ENCODE measurements at regions not wholly inside any gene's neighbourhood (a gene's known extent, or its start where the extent isn't known, plus 50 kb on each side); places are given as distances from the start of the nearest gene placed in this dataset.
"Not testable (repeated sequence)": the region's sequence is repeated elsewhere in the genome, so short reads cannot be mapped to it uniquely, and the experiment has no call there.

DNA sequence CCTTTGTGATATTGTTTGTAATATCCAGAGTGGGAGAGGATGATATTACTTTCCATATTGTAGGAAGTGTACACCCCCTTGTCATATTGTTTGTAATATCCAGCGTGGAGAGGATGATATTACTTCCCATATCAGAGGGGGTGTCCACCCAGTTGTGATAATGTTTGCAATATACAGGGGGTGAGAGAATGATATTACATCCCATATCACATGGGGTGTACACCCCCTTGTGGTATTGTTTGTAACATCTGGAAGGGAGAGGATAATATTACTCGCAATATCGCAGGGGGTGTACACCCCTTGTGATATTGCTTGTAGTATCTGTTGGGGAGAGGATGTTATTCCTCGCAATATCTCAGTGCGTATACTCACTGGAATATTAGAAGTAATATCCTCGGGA lies 61.5 kb downstream of the PRSS23 start:
- no peak for DNase-seq

DNA sequence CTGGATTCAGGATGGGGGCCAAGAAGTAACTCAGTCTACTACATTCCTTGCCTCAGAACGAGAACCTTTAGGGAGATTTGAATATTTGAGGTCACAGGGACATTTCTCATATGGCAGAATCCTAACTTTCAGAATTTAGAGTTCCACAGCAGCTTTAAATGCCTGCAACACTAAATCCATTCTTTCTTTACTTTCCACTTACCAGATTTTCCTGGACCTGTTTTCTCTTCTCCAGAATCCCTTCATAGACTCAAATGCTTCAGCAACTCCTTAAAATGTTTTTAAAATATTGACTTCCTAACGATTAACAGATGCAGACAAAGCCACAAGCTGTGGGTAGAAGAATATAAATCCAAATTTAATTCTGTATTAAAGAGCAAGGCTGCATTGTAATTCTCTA lies 63.1 kb downstream of the PRSS23 start:
- no peak for DNase-seq

DNA sequence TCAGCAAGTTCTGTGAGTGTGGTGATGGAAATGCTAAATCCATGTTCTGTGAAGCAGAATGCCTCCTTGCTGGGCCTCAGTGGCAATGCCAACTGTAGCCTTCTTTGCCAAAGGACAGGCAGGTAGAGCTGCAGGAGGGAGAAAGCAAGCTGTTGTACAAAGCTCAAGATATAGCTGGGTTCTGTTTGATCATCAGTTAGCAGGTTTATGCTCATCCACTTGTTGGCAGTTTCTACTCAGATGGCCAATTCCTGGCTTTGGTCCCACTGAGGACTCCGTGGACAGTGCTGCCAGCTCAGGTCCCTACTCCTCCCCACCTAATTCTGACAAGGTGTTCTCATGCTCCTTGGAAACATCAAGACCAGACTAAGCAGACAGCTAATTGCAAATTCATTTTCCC lies 65.1 kb downstream of the PRSS23 start:
- no peak for DNase-seq

DNA sequence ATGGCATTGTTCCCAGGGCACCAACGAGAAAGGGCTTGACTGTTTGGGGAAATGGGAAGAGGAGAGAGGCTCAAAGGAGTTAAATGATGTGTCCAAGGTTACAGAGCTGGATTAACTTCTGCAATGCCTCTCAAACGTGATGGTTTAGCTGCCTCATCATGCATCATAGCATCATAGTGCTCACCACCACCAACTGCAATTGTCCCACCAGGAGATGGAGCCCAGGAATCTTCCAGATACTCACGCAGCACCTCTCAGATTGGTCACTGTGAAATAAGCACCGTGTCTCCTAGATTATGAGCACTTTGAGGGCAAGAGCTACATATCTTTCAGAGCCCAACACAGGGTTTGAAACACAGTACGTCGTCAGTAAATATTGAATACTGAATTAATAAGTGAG lies 69.2 kb downstream of the PRSS23 start:
- DNase-seq: no peak

DNA sequence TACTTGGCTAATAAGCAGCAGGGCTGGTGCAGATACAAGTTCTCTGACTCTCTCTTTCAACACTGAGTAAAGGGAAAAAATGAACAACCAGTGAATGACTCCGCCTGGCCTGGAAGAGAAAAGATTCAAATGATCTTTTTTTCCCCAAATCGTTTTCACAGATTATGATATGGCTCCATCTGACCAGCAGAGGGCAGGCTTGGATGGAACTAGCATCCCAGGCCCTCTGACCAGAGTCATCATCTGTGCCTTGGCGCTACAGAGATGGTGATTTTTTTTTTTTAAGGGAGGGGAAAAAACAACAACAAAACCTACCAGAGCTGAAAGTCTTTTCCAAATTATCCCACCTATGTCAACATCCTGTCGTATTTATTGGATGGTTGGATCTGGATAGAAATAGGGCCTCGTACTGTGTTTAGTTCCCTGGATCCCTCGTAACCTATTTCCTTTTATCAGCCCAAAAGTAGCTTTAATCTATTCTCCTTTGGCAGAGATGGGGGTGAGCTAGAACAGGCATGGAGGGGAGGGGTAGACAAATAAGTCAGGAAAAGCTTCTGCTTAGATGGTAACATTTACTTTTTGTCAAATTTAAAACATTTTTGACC lies 69.7 kb downstream of the PRSS23 start:
- DNase-seq: peak; percentile 87

DNA sequence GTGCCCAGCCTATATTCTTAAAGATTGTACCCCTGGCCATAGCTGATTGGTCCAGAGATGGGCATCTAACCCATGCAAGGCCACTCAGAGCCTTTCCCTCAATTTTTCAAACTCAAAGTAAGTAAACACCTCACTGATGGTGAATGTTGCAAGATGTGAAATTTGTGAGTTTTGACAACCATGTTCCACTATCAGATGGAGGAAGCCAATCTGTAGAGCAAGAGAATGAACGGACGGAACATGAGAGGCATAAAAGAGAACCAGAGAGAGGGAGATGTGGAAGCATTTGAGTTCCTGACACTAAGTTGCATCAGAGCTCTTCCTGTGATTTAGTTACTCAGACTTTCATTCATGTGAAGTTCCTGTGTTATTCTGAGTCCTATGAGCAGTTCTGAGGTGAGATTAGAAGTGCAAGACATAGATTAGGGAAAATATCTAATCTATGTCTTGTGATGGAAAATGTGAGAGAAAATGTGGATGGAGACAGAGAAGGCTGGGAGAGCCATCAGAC lies 73.3 kb downstream of the PRSS23 start:
- no peak for DNase-seq

DNA sequence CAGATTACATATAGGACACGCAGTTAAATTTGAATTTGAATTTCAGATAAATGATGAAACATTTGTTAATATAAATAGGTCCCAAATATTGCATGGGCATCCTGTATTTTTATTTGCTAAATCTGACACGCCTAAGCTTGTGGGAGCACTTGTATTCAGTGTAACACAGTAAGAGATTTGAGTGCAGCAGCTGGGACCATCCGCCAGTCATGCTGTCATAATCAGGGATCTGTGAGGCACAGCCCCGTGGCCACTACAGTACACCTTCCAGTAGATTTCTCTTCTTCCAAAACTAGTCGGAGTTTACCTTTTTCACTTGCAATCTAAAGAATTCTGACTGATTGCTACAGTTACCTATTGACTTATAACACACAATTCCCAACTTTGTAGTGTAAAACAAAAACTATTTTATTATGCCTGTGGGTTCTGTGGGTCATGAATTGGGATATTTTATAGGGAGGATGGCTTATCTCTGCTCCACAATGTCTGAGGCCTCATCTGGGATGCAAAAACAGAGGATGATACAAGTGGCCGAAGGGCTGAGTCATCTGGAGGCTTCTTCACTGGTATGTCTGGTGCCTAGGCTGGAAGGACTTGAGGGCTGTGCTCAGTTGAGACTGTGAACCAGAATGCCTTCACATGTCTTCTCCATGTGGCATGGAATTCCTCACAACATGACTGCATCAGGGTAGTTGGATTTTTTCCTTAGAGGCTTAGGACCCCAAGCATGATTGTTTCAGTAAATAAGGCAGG lies 74.1 kb downstream of the PRSS23 start:
- DNase-seq: peak; percentile 81

DNA sequence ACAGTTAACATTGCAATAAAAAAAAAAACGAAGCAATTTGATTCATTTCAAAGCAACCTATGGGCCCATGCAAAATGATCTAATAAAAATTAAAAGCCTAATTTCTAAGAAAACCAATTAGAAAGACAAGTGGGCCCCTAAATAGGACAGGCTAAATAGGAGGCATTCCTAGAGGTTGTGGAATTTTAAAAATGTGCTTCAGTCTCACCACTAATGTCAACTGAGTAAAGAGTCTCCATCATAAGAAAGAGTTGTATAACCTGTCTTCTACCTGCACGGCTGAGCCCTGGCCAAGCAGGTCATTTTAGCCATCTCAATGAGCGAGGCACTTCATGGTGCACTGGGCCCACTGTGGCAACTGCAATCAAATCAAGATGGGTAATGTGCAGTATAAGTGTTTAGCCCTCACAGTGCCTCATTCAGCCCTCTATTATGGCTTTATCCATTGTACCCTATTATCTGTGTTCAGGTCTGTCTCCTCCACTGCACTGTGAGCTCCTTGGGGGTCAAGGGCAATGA lies 76.4 kb downstream of the PRSS23 start:
- no peak for DNase-seq

DNA sequence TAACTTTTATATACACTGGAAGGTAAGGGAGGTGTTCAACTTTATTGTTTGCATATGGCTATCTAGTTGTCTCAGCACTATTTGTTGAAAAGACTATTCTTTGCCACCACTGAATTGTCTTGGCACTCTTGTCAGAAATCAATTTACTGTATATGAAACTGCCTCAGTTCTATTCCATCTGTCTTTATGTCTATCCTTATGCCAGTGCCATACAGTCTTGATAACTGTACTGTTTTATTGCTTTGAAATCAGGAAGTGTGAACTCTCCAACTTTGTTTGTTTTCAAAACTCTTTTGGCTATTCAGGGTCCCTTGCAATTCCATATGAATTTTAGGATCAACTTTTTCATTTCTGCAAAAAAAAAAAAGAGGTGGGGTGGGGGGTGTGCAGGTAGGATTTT lies 77.2 kb downstream of the PRSS23 start:
- DNase-seq: no peak

DNA sequence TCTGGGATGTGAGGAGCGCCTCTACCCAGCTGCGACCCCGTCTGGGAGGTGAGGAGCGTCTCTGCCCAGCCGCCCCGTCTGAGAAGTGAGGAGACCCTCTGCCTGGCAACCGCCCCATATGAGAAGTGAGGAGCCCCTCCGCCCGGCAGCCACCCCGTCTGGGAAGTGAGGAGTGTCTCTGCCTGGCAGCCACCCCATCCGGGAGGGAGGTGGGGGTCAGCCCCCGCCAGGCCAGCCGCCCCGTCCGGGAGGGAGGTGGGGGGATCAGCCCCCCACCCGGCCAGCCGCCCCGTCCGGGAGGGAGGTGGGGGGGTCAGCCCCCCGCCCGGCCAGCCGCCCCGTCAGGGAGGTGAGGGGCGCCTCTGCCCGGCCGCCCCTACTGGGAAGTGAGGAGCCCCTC lies 76.0 kb downstream of the FZD4 start:
- not testable (repeated sequence) for DNase-seq

DNA sequence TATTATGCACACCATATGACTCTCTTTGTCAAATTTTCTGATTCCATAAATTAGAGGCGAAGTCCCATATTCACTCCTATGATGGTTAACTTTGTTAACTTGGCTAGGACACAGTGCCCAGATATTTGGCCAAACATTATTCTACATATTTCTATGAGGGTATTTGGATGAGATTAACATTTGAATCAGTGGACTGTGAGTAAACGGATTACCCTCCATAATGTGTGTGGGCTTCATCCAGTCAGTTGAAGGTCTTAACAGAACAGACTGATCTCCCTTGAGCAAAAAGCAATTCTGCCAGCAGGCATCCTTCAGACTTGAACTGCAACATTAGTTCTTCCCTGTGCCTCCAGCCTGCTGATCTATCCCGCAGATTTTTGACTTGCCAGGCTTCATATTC lies 69.9 kb downstream of the FZD4 start:
- DNase-seq: peak; percentile 59

DNA sequence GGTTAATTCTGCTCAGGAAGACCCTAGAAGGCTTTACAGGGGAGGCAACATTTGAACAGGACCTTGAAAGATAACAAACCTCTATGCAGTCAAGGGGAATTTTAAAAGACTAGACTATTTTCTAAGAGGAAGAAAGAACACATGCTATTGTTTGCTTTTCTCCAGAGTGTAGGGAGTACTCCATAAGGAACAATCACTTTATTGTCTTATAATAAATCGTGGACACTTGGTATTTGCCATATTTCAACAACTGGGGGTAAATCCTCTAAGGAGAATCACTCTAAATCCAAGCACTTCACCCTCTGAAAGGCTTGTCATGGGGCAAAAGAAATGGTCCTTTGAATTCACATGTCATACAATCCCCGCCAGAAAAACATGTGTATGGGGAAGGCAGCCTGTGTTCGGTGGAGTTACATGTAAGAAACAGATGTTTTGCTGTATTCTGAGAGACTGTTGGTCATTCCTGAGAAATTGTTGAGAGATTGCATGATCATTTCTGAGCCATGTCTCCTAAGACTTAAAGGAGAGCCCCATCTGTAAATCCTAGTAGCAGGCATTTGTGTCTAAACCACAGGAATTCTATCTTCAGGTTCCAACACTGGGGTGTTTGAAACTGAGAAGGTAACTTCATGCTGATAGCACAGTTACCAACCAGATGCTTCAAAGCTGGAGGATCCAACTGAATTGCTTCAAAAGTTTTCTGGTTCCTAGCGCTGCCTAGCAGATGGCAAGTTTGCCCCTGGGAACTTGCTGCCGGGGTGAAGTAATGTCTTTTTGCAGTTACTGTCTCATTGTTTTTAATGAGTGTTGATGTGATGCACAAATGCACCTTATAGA lies 66.8 kb downstream of the FZD4 start:
- peak; percentile 88 for DNase-seq

DNA sequence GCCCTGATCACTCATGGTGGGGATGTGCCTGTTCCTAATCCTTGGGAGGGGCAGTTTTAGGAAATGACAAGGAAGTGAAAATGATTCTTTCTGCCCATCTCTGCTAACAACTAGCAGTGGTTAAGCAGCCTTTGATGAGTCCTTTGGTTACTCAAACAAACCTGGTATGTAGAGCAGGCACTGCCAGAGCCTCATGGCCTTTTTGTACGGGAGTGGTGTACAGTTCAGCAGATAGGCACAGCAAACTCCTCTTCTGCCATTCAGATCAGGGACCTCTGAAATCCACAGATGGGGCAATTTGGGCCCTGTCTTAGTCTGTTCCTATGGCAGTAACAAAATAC lies 66.2 kb downstream of the FZD4 start:
- no peak for DNase-seq

DNA sequence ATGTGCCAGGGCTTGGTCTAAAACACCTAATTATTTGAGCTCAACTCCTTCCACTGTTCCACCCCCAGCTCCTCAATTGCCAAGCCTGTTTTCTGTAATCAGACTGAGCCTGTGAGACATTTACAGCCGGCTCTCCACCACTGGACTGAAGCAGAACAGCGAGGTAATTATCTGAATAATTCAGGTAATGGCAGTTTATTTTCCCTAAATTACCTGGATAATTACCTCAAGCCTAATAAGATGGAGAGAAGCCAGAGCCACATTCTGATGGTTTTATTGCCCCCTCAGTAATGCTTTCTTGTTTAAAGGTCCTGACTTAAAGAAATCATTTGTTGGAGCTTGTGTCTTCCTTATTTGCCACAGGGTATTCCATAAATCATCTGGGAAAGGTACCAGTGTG lies 64.2 kb downstream of the FZD4 start:
- DNase-seq: no peak

DNA sequence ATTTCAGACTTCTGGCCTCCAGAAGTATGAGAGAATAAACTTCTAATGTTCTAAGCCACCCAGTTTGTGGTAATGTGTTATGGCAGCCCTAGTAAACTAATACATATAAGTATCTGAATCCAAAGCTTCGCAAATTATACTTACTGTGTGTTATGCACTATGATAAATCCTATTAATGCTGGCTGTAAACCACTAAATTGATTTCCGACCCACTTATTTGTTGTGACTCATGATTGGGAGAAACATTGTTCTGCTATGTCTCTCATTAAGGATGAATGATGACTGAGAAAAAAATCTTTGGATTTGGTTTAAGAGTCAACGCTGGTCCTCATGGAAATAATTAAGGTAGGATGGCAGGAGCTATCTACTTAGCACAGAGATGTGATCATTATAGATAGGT lies 62.0 kb downstream of the FZD4 start:
- no peak for DNase-seq

All from tongue (tissue), 1 donor.